GM21390 (cell line): ENCODE measurements at regions not wholly inside any gene's neighbourhood (a gene's known extent, or its start where the extent isn't known, plus 50 kb on each side); places are given as distances from the start of the nearest gene placed in this dataset.

ENCODE experiments used
- ATAC-seq: cut with Tn5 transposase; IDR thresholded peaks from one replicate; pipeline ENCODE4 v1.9.1; 2021; ENCODE audit not compliant: unreplicated experiment

DNA sequence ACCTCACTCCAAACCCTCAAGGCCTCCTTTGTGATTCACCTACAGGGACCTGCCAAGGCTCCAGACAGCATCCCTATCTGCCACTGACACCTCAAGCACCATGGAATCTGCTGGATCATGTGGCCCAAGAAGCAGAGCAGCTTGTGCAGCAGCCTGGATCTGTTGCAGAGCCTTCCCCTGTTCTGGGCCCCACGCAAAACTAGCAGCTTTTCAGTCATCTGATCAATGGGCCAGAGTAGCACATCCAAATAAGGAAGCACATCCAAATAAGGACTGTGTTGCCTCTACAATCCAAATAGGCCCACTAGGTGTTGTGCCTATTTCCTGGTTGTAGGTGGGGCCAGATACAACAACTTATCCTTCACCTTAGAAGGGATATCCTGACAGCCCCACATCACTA, 97.1 kb upstream of the GNAO1 start:
- ATAC-seq: no peak

DNA sequence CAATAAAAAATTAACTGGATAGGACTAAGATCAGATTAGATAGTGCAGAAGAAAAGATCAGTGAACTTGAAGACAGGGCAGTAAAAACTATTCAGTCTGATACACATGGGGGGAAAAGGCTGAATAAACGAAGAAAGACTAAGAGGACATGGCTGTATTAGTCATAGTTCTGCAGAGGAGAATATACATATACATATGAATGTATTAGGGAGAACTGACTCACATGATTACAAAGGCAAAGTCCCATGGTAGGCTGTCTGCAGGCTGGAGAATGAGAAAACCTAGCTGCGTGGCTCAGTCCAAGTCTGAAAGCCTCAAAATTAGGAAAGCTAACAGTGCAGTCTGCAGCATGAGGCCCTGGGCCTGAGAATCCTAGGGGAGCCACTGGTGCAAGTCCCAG, 98.2 kb upstream of the GNAO1 start:
- ATAC-seq: no peak

DNA sequence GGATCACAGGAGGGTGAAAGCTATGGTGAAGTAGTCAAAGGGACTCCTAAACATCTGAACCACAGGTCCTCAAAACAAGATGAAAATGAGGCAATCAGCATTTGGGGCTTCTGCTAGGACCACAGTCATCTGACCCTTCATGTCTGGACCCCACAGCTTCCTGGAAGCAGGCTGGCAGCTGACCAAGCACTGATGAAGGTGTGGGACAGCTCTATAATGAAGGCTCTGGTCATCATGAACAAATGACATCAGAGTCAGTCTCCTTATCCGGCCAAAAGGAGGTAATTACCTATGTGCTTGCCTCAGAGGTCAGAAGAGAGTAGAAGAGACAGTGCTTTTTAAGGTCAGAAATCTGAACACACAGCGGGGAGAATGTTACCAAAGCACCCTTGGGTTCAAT, 101.2 kb upstream of the GNAO1 start:
- no peak for ATAC-seq

DNA sequence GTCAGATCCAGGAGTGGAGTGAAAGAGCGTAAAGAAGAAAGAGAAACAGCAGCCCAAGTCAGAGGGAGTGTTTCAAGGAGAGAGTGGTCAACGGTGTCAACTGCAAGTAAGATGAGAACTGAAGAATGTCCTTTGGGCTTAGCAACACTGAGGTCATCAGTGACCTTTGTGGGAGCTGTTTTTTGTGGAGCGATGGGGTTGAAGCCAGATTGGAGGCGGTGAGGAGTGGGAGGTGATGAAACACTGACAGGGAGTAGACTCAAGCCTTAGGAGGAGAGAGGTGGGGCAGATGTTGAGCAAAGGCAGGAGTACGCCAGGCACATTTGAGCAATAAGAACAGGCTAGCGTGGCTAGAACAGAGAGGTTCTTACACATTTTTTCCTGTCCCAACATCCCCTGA, 103.7 kb upstream of the GNAO1 start:
- ATAC-seq: no peak

DNA sequence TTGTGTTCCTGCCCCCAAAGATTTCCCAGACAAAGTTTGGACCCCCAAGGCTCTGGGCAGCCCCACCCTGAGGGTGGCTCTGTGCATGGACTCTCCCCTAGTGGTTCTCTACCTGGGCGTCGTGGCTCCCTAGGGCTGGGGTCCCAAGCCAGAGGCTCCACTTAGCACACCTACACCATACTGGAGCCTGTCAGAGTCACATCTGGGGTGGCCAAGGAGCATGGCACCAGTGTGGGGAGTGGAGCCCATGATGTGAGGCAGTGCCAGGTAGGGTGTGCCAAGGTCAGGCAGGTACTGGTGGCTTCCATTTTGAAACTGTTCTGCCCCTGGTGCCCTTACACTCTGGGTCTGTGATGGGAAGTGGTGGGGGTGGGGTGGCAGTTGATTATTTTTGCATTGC, 109.9 kb upstream of the GNAO1 start:
- ATAC-seq: no peak

DNA sequence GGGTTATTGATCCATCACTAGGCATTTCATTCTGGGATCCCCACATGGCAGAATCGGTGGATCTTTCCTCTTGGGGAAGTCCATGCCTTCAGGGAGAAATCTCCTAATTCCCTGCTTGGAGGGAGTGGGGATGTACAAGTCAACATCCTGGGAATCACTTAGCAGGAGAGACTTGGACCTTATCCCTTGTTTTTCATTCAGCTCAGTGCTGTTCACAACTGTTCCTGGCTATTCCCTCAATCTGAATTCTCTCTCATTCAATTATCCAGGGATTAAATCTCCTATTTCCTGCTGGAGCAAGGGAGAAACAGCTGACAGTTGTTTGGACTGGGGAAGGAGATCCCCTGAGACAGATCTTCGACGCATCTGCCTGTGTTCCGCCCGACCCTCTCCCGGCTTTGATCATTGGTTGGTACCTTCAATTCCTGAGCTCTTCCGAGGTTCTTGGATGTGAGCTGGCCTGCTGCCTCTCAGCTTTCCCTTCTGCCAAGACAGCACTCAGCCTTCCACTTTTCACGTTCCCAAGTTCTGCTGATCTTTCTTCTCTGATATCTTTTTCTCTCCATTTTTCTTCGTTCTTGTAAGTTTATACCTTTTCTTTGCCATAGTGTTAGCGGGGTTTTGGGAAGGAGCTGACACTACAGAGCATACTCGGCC, 115.4 kb upstream of the GNAO1 start:
- ATAC-seq: no peak

DNA sequence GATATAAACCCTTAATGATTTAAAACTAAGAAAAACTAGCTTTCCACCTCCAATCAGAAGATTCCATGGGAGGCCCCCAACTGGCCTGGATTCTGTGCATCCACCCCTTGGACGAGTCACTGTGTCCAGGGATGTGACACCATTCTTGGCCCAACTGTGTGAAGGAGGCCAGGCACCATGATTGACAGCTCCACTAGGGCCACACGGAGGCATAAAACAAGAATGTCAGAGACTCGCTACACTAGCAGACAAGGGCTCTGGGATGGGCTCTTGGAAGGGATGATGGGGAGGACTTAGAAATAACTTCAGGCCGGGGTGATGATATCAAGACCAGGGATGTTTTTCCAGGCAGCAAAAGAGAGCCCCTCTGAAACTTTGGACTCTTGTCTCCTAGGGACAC, 117.8 kb upstream of the GNAO1 start:
- ATAC-seq: no peak

DNA sequence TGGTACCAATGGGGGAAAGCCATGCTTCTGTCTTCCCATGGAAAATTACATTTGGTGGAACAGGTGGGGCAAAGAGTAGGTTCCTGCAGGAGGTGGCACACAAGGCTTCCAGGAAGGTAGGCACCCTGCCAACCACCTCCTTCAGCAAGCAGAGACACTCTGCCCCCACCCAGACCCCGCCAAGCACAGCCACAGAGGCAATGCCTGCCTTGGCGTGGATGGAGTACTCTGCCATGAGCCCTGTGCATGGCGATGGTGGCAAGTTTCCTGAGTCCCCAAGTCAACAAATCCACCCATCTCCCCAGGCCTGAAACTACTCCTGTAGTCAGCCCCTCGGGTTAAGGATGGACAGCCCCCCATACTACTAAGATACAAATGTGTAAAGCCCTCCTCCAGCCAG, 119.2 kb upstream of the GNAO1 start:
- ATAC-seq: no peak

DNA sequence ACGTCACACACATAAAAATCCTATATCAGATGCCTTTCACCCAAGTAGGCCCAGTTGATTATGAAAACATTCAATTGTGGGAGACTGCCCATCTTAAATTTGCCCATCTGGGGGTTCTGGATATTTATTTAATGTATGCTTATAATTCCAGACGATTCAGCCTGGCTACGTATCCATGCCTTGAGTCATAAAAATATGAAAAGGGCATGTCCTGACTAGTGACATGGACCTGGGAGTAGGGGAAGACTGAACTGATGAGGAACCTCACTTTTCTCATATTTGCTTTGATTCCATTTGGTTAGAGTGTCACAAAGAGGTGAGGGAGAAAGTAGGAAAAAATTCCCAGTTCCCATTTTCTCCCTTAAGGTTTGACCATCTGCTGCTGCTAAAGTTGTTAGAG, 122.5 kb upstream of the GNAO1 start:
- ATAC-seq: no peak

DNA sequence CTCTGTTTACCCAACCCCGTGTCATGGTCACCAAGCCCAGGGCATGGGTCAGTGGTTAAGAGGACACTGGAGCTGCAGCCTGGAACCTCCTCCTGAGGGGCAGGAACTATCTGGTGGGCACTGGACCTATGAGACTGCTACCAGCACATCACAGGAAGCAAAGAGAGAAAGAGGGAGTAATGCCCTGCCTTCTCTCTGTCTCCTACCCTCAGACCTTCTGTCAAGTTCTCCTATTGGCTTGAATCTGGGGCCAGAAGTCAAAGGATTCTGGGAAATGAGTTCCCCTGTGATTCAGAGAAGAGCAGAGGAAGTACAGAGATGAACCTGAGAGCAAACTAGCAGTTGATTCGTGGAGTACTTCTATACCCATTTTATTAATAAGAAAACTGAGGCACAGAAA, 123.0 kb upstream of the GNAO1 start:
- ATAC-seq: no peak

DNA sequence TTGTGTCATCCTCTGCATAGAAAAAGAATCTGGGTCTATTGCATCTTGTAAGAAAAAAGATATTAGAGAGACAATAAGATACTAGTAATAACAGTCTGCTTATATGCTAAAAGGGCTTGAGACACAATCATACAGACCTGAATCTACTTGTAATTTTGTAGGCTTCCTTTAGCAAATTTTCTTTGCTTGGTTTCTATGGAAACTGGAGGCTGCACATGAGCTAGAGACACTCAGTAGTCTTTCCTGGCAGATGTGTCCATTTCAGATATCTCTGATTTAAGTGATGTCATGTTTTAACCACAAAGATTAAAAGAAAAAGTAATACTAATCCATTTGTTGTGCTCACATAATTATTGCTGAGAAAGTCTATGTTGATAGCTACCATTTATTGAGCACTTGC, 123.9 kb upstream of the GNAO1 start:
- no peak for ATAC-seq

DNA sequence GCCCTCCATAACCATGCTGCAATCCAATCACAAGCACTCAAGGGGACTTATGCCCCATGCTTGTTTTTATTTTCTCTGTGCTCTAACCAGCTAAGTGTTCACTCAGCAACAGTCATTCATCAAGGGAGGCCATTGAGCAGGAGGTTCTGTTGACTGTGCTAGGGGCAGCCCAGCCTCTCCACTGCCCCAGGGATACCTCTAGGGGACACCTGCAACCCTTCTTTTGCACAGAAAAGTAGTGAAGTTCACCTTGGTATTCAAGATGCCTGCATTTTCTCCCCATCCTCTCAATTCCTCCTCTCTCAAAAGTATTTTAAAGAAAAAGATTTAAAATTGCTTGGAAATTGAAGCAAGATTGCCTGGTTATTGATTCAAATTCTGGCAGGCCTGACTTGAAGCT, 124.7 kb upstream of the GNAO1 start:
- no peak for ATAC-seq

DNA sequence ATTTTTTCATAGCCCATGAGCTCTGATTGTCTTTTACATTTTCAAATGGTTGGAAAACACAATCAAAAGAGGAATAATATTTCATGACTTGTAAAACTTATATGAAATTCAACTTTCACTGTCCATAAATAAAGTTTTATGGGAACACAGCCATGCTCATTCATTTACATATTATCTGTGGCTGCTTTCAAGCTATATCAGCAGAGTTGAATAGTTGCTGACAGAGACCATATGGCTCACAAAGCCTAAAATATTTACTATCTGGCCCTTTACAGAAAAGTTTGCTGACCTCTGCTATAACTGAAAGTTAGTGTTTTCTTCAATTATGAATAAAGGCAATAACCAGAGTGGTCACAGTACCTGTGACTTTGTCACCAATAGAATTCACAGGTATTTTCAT, 128.2 kb upstream of the GNAO1 start:
- ATAC-seq: no peak

DNA sequence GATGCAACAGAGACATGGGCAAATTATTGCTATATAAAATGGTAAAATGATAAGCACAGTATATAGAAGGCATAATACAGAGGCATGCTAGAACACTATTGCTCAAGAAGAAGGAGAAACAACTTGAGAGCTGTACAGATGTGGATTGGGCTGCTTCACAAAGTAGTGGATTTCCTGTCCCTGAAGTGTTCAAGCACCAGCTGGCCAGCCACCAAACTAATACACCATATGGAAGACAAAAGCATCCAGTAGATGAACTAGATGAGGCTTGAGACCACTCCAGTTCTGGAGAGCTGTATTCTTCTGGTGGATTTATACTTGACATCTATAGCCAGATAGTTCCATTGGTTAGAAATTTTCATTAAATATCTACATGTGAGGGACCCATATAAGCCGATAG, 134.1 kb upstream of the GNAO1 start:
- ATAC-seq: no peak

DNA sequence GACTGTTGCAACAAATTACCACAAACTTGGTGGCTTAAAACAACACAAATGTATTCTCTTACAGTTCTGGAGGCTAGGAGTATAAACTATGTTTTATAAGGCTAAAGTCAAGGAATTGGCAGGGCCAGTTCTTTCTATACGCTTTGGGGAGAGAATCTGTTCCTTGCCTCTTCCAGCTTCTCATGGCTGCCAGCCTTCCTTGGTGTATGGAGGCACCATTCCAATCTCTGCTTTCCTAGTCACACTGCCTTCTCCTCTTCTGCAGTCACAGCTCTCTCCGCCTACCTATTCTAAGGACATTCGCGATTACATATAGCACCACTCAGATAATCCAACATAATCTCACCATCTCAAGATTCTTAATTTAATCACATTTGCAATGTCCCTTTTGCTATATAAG, 140.4 kb upstream of the GNAO1 start:
- ATAC-seq: no peak

DNA sequence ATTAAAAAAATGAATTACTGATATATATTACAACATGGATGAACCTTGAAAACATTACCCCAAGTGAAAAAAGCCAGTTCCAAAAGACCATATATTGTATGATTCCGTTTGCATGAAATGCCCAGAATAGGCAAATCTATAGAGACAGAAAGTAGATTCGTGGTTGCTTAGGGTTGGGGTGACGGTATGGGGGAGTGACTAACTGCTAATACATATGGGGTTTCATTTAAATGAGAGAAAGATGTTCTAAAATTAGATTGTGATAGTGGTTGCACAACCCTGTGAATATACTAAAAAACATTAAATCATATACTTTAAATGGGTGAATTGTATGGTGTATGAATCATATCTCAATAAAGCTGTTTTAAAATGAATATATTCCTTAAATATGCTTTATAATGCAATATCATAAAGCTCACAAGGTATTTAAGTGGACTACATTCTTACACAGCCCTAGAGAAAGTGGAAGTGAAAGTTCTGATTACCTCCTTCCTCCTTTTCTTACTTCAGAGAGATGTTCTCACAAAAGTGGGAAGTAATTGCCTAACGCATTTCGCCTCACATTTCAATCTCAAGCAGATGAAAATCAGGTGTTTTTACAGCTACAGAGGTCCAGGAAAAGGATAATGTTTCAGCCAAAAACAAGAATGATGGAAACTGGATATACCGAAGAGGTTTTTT, 142.7 kb upstream of the GNAO1 start:
- ATAC-seq: peak; percentile 94

DNA sequence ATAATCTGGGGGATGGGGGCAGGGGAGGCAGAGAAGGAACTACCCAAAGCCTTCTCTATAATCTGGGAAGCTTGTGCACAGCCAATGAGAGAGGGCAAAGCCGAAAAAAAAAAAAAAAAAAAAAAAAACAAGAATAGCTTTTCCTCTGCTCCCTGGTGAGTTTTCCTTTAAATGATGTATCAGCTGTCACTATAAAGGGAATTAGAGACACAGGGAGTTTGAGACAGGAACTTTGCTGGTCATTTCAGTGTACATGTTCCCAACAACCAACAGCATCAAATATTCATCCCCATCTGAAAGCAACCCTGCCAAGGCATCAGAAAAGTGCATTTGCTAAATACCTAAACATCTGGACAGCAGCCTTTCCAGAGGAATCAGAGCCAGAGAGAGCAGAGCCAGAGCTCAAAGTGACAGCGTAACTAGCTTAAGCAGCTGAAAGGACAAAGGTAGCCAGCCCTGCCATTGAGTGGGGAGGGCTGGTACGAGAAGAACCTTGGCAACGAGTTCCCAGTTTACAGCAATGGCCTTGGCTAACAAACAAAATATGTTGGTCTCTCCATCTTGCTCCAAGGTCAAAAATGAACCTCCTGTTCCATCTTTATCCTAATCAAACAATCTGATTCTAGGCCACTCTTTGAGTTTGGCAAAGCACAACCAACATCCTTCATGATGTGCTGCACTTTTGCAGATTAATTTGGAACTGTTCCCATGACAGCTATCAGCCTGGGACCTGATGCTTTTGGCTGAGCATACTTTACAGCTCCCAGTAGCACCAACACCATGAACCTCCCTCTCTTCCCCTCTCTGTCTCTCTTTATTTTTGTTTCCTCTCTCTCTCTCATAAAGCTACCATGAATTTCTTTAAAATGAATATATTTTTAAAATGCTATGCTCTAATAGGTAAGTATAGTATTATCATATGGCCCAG, 143.7 kb upstream of the GNAO1 start:
- ATAC-seq: no peak

DNA sequence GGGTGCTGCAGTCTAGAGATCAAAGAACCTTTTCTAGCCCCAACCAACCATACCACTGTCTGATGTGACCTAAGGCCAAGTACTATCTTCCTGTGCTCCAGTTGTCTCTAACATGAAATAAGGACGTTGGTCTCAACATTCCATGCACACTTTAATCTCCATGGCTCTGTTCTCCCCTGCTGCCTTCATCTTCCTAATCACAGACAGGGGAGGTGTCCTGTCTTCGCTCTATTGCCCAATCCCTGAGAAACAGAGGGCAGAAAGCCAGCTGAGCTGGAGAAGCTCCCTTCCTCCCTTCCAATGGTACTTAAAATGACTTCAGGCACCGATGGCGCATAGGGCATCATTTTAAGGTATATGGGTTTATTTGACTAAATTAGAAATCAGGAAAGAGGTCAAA, 148.9 kb upstream of the GNAO1 start:
- ATAC-seq: no peak

DNA sequence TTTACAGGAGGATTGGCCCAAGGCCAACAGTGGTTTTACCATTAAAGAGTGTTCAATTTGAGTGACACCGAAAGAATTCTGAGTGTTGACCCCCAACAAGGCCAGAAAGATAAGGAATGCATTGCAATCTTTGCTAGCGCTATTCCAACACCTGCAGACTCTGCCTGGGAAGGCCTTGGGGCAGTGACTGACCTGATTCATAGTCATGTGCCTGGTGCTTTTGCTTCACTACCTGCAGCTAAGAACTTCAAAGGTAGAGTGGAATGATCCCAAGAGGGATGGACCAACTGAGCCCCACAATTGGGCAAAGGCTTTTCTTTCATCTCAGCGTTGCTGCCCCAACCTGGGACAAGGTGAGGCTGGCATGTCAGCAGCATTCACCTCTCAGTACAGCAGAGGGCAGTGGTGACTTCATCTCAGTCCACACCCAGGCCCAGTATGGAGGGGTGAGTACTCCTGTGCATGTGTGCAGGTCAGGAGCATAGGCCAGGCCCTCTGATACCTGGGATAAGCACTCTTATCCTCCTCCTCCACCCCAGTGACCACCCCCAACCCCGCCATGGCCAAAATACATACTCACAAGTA, 149.6 kb upstream of the GNAO1 start:
- ATAC-seq: no peak

DNA sequence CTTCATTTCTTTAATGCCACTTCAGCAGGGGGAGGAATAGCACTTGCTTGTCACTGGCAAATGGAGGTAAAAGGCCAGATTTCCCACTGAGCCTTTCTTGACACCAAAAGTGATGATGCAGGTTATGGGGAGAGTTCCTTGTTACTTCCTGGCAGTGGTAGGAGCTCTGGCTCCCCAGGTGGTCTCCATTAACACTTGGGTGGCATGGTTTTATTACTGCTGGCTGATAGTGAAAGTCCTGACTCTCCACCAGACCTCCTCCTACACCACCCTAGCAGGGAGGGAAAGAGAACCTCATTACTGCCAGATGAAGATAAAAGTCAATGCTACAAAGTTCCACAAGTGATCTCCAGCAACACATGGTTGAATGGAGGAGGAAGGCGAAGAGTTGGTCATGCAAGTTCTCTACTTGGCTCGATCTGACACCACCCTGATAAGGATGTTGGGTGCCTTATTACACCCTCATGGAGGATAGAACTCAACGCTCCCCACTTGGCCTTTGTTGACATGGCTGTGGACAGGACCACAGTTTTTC, 152.7 kb upstream of the GNAO1 start:
- no peak for ATAC-seq

DNA sequence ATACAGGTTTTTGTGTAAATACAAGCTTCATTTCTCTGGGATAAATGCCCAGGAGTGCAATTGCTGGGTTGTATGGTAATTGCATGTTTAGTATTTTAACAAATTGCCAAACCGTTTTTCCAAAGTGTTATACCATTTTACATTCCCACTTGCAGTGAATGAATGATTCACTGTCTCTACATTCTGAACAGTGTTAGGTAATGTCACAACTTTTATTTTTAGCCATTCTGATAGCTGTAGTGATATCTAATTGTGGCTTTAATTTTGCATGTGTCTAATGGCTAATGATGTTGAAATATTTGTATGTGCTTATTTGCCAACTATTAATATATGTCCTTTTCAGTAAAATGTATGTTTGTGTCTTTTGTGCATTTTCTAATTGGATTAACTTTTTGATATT, 156.9 kb upstream of the CES5A start:
- no peak for ATAC-seq
